Globus pallidus (tissue), 1 donor: ENCODE measurements at regions not wholly inside any gene's neighbourhood (a gene's known extent, or its start where the extent isn't known, plus 50 kb on each side); places are given as distances from the start of the nearest gene placed in this dataset.

ENCODE experiments used
- DNase-seq: peaks from one replicate; pipeline ENCODE4 v3.0.0-alpha.2; 2015; ENCODE audit warnings: low spot score

DNA sequence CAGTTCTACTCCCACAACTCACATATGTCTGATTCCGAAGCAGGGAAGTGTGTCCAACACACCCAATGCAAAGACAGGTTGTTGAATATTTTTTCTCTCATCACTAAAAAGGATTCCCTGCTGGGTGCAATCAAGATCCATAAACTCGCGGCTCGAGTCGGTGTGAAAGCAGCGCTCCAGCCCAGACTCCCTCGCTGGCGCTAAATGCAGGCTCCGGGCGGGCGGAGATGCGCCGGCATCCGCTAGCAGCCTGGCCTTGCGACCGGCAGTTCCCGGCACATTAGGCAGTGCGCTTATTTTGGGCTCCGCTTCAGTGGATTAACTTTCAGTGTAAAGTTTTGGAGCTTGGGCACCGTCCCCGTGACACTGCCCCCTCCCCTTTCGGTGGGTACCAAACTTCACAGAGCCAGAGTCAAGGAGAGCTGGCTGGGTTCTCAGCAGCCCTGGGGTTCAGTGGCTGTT, 87.7 kb upstream of the POU3F1 start:
- DNase-seq = no peak

DNA sequence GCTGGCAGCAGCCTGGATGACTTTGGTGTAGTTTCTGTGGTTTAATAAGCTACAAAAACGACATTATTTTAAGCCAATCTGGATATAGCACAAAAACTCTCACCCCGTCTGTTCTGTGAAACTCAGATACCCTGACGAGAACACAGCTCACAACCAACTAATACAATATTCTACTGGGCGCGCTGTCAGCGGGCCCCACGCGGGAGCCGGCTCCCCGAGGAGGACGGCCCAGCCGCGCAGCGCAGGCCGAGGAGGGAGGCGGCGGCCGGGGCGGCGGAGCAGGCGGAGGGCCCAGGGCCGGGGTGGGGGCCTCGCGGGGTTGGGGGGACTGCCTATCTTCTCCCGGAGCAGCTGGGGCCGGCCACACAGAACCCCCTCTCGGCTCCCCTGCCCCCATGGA, 87.2 kb upstream of the POU3F1 start:
- DNase-seq = no peak

DNA sequence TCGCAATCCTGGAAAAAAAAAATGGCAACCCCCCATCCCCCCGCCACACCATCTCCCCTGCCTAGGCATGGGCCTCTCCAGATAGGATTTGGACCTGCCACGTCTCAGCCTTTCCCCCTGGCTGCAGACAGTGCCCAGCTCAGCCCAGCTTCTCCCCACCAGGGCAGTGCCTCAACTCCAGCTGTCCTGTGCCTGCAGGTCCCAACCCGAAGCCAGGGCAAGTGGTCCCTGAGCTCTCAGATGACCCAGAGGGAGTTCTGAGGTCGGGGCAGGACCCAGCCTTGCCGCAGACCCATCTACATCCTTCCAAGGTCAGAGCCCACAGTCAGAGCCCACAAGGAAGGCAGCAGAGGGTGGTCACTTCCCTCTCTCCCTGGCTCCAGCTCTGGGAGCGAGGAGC, 86.7 kb upstream of the POU3F1 start:
- no peak for DNase-seq

DNA sequence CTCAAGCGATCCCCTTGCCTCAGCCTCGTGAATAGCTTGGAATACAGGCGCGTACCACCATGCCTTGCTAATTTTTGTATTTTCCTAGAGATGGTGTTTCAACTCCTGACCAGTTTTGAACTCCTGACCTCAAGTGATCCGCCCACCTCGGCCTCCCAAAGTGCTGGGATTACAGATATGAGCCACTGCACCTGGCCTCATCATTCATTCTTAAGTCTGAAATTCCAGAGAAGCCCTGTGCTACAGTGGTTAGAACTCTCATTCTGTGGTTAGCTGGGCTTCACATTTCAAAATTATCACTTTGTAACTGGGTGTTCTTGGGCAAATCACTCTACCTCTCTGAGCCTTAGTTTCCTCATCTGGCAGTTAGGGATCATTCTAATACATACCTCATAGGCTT, 86.1 kb upstream of the POU3F1 start:
- DNase-seq = no peak

DNA sequence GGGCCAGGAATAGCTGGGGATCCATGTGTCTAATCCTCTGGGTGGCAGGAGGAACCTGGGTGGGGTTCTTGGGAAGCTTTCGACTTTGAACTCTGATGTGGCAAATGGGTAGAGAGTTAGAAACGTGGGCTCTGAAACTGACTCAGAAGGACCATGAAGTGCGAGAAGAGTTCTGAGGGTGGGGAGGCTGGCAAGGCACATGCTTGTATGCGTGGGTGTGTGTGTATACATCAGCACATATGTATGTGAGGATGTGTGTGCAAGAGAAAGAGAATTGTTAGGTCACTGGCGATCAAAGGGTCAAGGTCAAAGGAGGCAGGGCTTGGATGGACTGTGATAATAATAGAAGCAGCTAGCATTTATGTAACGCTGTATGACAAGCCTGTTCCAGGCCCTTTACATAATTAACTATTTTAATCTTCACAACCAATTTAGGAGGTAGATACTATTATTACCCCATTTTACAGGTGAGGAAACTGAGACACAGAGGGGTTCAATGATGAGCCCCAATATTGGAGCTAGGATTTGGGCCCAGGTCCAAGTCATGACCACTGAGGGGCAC, 84.5 kb upstream of the POU3F1 start:
- DNase-seq = no peak

DNA sequence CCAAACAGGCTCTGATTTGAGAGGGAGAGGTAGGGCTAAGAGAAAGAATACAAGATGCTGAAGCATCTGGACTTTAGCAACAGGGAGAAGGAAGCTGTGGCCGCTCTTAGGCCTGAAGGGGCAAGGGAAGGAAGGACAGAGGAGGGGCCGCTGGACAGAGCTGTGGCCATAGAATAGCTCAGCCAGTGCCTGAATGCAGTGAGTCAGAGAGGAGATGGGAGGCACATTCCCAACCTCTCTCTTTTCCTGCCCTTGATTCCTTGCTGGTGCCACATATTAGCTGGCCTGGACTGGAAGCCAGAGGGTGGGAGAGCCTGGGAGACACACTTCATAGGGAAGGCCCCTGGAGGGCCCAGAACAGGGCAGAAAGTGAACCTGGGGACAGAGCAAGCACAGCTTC, 83.4 kb upstream of the POU3F1 start:
- DNase-seq = no peak

DNA sequence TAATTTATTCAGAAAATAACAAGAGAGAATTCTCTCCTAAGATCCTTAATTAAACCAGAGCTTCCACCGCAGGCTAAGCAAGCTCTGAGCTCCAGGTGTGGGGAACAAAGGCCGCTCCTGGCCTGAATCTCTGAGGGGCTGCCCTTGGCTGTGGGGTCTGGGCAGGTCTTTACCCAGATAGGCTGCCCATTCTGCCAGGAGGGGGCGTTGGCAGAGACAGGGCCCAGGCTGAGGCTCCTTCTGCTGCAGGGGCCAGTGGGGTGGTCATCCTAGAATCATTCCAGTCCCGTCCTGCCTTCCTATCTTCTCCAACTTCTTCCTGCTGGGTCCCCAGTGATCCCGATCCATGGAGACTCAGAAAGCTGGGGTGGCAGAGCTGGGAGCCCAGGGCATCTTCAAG, 82.9 kb upstream of the POU3F1 start:
- no peak for DNase-seq

DNA sequence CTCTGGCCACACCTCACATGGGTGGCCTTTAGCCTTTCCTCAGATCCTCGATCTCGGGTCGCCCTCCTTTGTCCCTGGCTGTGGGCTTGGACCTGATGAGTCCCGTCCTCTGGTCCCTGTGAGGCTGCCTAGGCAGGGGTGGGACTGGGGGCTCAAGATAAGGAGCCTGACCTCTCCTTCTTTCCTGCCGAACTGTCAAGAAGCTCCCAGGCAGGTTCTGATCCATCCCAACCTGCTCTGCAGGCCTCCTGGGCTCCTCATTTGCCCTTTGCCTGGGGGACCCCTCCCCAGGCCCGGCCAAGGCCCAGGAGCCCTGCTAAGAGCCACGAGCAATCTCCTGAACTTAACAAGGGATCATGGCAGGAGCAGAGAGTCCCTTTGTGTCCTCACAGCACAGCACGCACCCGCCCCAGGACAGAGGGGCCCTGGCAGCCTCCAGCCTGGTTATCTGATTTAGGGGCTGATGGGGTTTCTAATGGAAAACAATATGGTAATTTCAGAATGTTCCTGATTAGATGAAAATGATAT, 82.4 kb upstream of the POU3F1 start:
- DNase-seq = no peak

DNA sequence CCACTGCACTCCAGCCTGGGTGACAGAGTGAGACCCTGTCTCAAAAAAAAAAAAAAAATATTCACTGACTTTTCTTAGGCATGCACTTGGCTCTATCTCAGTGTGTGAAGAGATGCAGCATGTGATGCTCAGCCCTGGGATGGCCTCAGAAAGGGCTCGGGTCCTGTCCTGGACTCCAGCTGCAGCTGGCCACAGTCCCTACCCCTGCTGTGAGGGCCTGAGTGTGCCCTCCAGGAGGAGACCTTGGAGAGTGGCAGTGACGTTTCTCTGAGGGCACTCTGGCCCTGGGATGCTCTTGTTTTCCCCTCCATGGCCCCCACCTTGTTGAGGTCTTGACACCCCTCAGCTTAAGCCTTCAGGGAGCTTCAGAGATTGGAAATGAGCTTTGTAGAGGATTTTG, 81.9 kb upstream of the POU3F1 start:
- no peak for DNase-seq

DNA sequence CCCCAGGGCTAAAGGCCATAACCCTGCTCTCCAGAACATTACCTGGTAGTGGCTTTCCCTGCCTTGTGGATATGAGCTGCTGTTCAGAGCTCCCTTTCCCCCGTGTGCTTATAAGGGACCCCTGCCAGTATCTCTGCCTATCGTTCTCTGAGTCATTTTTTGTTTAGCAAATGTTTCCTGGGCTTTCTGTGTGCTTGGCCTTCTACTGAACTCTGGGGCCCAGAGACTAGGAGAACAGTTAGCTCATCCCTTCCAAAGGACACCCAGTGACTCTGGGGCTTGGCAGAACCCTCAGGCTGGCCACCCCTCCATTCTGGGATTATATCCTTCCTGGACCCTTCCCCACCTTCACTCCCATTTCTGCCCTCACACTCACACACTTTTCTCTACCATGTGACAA, 80.8 kb upstream of the POU3F1 start:
- no peak for DNase-seq

DNA sequence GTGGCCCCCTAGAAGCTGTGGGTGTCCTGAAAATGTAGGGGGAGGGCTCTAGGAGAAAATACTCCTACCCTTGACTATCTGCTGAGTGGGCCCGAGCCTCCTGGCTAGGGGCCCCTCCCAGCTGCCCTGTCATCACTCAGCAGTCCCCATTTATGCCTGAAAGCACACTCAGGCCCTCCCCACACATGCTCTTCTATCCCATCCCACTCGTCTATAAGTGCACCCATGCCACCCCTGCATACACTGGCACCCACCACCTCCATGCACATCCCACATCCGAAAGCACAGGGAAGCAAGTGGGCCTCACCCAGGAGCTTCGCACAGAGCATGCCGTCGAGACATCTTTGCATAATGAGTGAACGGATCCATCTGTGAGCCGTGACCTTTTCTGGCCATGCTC, 80.4 kb upstream of the POU3F1 start:
- no peak for DNase-seq

DNA sequence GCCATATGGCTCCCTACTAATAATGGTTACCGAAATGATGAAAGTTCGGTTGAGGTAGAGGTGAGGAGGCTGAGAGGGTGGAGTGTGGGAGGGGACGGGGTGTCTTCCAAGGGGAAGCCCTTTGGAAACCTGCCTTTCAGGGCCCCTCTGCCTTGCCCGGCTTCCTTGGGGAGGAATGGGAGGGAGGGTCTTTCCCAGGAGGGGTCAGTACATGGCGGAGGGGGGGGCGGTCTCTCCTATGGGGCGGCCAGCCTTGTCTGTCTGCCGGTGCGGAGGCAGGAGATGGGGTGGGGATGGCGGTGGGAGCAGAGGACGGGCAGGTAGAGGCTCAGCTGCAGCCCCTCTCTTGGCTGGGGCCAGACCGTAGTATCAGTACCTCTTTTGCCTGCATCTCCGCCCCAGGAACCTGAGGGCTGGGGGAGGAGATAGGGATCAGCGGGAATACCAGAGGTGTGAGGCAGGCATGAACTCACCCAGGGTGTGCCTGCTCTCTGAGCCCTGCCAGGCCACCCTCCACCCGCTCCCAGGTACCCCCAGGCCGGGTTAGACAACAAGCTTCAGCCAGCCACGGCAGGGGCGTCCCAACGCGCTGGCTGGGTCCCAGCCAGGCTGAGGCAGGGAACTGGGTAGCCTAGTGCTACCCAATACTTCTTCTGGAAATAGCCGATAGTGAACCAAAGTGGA, 79.4 kb upstream of the POU3F1 start:
- DNase-seq = no peak

DNA sequence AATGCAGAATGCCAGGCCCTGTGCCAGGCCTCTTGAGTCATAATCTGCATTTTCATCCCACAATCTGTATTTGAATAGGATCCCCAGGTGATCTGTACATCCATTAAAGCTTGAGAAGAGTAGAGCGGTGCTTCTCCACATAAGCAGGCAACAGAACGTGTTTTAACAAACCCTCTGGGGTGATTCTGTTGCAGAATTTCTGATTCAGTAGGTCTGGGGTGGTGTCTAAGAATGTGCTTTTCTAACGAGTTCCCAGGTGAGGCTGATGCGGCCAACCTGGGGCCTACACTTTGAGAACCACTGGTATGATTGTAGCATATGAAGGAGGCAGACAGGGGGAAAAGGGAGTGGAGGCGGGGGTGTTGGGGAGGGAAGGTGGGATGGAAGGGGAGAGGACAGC, 78.4 kb upstream of the POU3F1 start:
- no peak for DNase-seq

DNA sequence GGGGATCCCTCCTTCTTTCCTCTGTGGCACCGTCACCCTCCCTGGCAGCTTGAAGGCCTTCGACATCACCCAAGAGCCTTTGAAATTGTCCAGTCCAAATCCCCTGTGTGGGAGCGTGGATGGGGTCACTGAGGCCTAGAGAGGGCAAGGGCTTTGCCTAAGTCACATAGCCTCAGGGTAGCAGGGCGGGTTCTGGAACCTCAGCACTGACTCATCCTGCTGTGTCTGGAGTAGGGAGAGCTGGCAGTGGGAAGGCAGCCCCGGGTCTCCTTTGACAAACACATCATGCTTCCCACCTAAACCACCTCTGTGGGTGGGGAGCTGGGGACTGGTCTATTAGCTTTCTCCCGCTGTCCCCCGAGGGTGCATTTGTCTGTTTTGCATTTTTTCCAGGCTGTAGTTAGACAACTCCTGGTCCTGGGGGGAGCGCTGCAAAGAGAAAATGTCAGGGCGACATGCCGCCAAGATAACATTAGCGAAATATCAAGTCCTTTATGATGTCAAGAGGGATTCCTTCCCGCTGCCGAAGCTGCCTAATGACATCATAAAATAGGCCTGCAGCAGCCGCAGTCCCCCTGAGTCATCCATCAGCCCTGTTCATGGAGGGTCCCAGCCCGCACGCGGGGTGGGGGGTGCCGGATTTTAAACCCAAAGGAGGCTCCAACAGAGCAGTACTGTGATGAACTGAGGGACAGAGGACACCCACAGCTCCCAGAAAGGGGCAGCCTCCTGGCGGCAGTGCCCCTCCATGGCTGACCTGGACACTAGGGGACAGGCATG, 77.0 kb upstream of the POU3F1 start:
- no peak for DNase-seq

DNA sequence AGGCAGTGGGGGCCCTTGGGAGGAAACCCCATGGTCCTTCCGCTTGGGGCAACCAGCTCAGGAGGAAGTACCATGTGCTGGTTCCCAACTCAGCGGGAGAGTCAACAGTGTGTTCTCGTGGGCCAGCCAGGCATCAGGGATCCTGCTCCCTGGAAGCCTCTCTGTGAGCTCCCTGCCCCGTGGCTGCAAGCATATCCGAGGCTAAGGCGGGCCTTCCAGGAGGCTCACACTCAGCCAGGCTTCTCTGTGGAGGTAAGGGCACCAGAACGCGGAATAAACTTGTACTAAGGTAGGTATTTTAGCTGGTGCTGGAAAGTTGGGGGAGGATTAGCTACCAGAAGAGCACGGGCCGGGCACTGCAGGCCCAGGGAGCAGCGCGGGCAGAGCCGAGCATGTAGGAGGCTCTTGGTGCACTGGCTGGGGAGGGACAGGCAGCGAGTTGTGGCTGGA, 74.7 kb upstream of the POU3F1 start:
- no peak for DNase-seq

DNA sequence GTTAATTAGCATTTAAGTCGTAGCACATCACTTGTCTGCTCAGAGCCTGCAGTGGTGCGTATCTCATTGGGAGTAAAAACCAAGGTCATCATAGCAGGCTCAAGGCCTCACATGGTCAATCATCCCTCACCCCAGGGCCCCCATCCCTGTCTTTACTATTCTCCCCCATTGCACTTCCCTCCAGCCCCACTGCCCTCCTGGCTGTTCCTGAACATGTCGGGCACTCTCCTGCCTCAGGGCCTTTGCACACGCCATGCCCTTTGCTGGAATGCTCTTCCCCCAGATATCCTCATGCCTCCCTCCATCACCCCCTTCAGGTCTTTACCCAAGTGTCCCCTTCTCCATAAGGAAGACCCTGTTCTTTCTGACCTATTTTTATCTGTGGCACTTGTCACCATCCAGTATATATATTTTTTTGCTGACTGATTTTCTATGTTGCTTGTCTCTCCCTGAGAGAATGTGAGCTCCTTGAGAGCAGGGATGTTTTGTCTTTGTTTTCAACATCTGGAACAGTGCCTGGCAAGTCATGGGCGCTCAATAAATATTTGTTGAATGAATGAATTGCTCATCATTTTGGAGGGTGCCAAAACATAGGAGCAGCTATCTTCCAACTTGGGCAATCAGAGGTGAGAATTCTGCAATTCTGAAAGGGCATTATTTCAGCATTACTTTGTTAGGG, 74.1 kb upstream of the POU3F1 start:
- DNase-seq = no peak

DNA sequence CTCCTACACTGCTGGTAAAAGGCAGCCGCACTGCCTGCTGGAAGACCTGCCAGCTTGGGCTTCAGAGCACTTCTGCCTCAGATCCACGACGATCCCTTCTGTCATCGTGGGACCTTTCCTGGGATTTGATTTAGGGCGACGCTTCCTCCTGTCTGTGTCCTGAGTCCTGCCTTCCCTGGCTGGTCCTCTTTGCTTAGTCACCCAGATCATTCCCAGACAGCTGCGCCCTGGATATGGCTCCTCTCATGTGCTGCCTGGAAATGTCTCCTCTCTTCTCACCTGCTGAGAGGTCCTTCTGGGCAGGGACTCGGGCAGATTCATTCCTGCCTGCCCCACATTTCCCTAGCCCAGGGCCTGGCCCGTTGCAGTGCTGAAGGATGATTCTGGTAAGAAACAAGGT, 72.4 kb upstream of the POU3F1 start:
- DNase-seq = no peak

DNA sequence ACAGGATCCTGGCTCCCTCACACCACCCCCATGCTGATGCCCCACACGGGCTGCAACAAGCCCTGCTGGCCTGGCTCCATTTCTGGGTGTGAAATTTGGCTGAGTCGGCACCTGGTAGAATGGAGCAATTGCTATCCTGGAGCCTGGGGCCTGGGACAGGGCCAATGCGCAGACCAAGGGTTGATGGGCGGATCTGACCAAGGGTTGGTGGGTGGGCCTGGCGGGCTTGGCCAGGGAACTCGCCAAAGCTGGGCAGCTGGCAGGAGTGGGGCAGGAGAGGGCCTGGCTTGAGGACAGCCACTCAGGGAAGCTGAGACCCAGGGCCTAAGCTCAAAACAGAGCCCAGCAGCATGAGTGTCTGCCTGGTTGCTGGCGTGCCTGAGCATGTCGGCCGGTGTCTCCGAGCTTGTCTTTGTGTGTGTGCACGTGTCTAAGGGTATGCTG, 70.9 kb upstream of the POU3F1 start:
- peak; percentile 37 for DNase-seq

DNA sequence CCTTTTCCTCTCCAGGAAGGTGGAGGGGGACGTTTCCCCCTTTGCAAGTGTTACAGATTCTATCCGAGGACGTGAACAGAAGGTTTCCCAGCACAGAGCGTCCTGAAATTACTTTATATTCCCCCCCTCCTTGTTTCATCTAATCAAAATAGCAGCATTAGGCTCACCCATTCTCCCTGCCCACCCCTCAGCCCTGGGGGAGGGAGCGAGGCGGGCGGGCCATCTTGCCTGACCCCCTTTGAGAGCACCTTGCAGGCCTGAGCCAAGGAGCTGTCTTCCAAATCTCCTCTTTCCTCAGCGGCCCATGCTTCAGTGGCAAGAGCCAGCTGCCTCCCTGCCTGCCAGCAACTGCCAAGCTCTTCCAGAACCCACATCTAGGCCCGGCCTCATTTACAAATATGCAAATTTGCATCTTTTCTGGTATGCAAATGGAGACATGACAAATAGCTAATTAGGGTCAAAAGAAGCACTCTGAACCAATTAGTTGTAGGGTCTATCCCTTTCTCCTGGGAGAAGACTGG, 69.1 kb upstream of the POU3F1 start:
- DNase-seq = no peak

DNA sequence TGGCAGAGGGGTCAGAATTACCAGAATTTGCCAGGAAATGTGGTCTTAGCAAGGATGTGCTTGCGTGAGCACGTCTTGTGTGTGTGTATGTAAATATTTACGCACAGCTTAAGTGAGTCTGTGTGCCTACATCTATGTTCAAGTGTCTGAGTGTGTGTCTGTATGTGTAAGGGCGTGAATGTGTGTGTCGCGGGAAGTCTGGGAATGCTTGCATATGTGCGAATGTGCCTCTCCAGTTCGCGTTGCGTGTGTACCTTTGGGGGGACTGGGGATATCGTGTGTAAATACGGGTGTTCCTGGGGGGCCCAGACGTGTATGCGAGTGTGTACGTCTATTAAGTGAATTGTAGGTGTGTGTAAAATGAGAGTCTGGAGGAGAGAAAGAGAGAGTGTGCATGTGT, 68.6 kb upstream of the POU3F1 start:
- DNase-seq = no peak

DNA sequence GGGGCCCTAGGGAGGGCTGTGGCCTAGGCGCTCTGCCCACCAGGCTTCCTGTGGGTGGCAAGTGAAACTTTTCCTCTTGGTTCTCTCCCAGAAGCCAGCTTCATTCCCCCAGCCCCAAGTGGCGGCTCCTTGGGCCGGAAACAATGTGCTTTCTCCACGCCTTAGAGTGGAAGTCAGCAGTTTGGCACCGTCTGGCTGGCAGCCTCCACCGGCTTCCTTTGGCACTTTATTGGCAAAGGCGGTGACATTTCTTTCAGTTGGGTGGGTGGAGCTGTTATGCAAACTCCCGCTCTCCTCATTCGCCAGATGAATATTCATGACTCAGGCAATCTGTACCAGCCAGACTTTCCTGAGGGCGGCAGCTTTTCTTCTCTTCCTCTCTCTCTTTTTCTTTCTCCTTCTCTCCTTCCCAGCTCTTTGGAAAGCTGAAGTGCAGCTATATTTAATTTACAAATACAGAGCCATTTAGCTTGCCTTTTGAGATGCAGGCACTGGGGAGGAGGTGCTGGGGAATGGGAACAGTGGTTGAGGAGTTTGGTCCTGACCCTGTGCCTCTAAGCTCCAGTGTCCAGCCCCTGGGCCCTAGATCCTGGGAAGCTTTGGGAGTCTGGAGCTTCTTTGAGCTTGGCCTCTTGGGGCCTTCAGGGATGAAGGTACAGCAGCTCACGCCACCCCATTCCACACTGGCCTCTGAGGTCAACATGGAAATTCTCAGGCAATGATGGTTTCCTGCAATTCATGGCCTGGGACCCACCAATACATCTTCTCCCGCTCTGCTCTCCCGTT, 67.8 kb upstream of the POU3F1 start:
- DNase-seq = peak; percentile 69
